ENCODE measurements at regions not wholly inside any gene's neighbourhood (a gene's known extent, or its start where the extent isn't known, plus 50 kb on each side); places are given as distances from the start of the nearest gene placed in this dataset.

DNA sequence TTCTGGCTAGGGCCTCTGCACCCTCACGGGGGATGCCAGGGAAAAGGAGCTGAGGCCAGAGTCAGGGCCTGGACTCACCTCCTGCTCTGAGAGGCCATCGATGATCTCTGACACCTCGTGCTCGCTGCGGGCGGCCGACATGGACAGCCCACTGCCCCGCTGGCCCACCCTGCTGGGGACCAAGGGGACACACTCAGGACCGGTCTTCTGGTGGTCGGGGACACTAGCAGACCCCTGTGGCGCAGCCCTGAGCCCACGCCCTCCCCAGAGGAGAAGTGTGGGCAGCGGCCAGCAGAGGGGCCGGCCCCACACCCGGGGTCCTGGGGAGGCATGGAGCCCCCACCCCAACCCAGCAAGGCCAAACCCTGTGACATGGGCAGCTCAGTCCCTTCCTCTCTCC lies 134.6 kb downstream of the RFLNA start:
- DNase-seq (ENCODE audit: low read depth, low spot score): no peak
- ChIA-PET CTCF (no interaction called here), POLR2A (no interaction called here)
- Histone ChIP-seq H3K4me3 (ENCODE audit: low read depth in 2 of 2, low read length in 2 of 2) (no peak overlapping the region), H3K27me3 (ENCODE audit: control insufficient read depth, insufficient read depth, low read length) (no peaks in the 10 kb centered on the region), H3K27ac (ENCODE audit: low read length) (no peak overlapping the region), H3K9me3 (ENCODE audit: control insufficient read depth, insufficient read depth, low read depth, low read length) (no peaks in the 10 kb centered on the region), H3K36me3 (ENCODE audit: control insufficient read depth, insufficient read depth, low read length) (peaks cover 4% of the 10 kb centered on the region; the same call in 1 of the 2 replicates), H3K4me1 (ENCODE audit: control insufficient read depth, insufficient read depth, low read length) (peaks cover 1% of the 10 kb centered on the region; the same call in 1 of the 2 replicates)
- no peak for ATAC-seq
- intact Hi-C loops (cut with micrococcal nuclease; ENCODE audit: unreplicated experiment): no loop called here
- TF ChIP-seq, protein P1, sequence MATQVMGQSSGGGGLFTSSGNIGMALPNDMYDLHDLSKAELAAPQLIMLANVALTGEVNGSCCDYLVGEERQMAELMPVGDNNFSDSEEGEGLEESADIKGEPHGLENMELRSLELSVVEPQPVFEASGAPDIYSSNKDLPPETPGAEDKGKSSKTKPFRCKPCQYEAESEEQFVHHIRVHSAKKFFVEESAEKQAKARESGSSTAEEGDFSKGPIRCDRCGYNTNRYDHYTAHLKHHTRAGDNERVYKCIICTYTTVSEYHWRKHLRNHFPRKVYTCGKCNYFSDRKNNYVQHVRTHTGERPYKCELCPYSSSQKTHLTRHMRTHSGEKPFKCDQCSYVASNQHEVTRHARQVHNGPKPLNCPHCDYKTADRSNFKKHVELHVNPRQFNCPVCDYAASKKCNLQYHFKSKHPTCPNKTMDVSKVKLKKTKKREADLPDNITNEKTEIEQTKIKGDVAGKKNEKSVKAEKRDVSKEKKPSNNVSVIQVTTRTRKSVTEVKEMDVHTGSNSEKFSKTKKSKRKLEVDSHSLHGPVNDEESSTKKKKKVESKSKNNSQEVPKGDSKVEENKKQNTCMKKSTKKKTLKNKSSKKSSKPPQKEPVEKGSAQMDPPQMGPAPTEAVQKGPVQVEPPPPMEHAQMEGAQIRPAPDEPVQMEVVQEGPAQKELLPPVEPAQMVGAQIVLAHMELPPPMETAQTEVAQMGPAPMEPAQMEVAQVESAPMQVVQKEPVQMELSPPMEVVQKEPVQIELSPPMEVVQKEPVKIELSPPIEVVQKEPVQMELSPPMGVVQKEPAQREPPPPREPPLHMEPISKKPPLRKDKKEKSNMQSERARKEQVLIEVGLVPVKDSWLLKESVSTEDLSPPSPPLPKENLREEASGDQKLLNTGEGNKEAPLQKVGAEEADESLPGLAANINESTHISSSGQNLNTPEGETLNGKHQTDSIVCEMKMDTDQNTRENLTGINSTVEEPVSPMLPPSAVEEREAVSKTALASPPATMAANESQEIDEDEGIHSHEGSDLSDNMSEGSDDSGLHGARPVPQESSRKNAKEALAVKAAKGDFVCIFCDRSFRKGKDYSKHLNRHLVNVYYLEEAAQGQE (IDR thresholded peaks at IDR 0.05; ENCODE audit: insufficient read depth in 1 of 2, low read depth in 2 of 2, low read length in 1 of 2): no peak
- TF ChIP-seq SIN3A (IDR thresholded peaks at IDR 0.05; ENCODE audit: borderline replicate concordance, insufficient read depth, low read depth, low read length) (no peak), TCF7L2 (IDR thresholded peaks at IDR 0.05; ENCODE audit: low read depth, low read length) (no peak), POLR2AphosphoS5 (IDR thresholded peaks at IDR 0.05; ENCODE audit: low read depth, low read length) (no peak)
- TF ChIP-seq, protein P2, sequence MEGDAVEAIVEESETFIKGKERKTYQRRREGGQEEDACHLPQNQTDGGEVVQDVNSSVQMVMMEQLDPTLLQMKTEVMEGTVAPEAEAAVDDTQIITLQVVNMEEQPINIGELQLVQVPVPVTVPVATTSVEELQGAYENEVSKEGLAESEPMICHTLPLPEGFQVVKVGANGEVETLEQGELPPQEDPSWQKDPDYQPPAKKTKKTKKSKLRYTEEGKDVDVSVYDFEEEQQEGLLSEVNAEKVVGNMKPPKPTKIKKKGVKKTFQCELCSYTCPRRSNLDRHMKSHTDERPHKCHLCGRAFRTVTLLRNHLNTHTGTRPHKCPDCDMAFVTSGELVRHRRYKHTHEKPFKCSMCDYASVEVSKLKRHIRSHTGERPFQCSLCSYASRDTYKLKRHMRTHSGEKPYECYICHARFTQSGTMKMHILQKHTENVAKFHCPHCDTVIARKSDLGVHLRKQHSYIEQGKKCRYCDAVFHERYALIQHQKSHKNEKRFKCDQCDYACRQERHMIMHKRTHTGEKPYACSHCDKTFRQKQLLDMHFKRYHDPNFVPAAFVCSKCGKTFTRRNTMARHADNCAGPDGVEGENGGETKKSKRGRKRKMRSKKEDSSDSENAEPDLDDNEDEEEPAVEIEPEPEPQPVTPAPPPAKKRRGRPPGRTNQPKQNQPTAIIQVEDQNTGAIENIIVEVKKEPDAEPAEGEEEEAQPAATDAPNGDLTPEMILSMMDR (IDR thresholded peaks at IDR 0.05): no peak
- no TSS peak for BruUV-seq (replicated peaks)
- in situ Hi-C loops (cut with HindIII; ENCODE audit: low pct_unique_long_range_greater_than_20kb, low sequenced_read_pairs): no loop called here

DNA sequence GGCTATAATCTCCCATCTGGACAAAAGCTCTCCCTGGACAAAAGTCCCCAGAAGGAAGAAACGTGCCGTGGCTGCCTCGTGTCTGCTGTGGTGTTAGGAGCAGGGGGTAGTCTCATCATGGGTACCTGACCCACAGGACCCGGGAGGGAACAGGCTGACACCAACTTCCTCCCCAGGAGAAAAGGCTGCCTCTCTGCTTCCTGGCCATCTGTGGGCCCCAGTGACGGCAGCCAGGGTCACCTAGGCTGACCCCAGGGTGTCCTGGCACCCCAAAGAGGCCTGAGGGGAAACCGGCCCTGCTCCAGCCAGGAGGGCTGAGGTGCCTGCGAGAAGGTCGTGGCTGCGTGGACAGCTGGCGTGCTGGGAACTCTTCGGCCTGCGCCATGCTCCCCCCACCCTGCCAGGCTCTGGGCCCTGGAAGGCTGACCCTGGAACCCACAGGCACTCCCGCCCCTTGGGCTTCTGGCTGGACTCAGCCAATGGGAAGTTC lies 133.9 kb downstream of the RFLNA start:
- POLR2A ChIA-PET: no interaction called here
- no peak for ATAC-seq
- H3K27ac ChIP-seq (ENCODE audit: low read length): no peak overlapping the region

More for the DNA sequence above, 133.9 kb downstream of the RFLNA start:
- Histone ChIP-seq H3K36me3 (ENCODE audit: control insufficient read depth, insufficient read depth, low read length) (peaks cover 4% of the 10 kb centered on the region; the same call in 1 of the 2 replicates), H3K4me3 (ENCODE audit: low read depth in 2 of 2, low read length in 2 of 2) (no peak overlapping the region), H3K4me1 (ENCODE audit: control insufficient read depth, insufficient read depth, low read length) (peaks cover 8% of the 10 kb centered on the region), H3K9me3 (ENCODE audit: control insufficient read depth, insufficient read depth, low read depth, low read length) (no peaks in the 10 kb centered on the region), H3K27me3 (ENCODE audit: control insufficient read depth, insufficient read depth, low read length) (no peaks in the 10 kb centered on the region)
- in situ Hi-C loops (cut with HindIII; ENCODE audit: low pct_unique_long_range_greater_than_20kb, low sequenced_read_pairs): no loop called here
- CTCF ChIA-PET: no interaction called here
- BruUV-seq (replicated peaks): no TSS peak
- TF ChIP-seq, protein P2 (IDR thresholded peaks at IDR 0.05): no peak
- no peak for TF ChIP-seq TCF7L2 (IDR thresholded peaks at IDR 0.05; ENCODE audit: low read depth, low read length)
- TF ChIP-seq, protein P1 (IDR thresholded peaks at IDR 0.05; ENCODE audit: insufficient read depth in 1 of 2, low read depth in 2 of 2, low read length in 1 of 2): no peak
- TF ChIP-seq SIN3A (IDR thresholded peaks at IDR 0.05; ENCODE audit: borderline replicate concordance, insufficient read depth, low read depth, low read length): no peak
- no peak for TF ChIP-seq POLR2AphosphoS5 (IDR thresholded peaks at IDR 0.05; ENCODE audit: low read depth, low read length)
- no peak for DNase-seq (ENCODE audit: low read depth, low spot score)
- intact Hi-C loops (cut with micrococcal nuclease; ENCODE audit: unreplicated experiment): no loop called here

Measured in Panc1 (cell line).